Frontal cortex (tissue), 3 donors: ENCODE measurements at regions not wholly inside any gene's neighbourhood (a gene's known extent, or its start where the extent isn't known, plus 50 kb on each side); places are given as distances from the start of the nearest gene placed in this dataset.
"Not testable (repeated sequence)": the region's sequence is repeated elsewhere in the genome, so short reads cannot be mapped to it uniquely, and the experiment has no call there.

Experiments
- DNase-seq, 2 donors: peaks; one replicate each; pipeline ENCODE4 v3.0.0; 2012; ENCODE audit warnings: low spot score in 2 of 2
- FAIRE-seq: peaks from 2 replicates; lab custom pipeline; 2012; peaks lifted over from hg19 to GRCh38; lab: Jason Lieb, UNC
- donor health status: control.
- donor health status: control.
- donor health status: control.

DNA sequence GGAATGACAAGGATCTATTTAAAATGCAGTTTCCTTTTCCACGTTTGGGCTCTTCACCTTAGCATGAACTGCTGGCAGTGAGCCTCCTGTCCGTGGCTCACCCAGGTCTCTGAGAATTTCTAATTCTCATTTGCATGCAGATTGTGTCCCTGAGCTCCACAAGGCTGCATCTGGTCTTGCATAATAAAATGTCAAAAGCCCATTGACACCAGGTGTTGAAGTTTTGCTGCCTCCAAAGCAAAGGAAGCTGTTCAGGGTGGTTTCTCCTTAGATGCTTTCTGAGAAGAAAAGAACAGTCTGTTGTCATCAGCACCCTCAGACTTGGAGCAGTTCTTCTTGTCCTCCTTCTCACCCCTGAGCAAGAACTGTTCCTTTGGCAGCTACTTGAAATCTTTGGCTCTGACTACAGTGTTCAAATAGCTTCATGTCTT, 433.1 kb upstream of the KAZN start:
- FAIRE-seq (no peak), DNase-seq (no peak)

GRCh38 chr1:14167884-14168283, 430.6 kb upstream of the KAZN start:
- FAIRE-seq (no peak), DNase-seq (no peak)

DNA sequence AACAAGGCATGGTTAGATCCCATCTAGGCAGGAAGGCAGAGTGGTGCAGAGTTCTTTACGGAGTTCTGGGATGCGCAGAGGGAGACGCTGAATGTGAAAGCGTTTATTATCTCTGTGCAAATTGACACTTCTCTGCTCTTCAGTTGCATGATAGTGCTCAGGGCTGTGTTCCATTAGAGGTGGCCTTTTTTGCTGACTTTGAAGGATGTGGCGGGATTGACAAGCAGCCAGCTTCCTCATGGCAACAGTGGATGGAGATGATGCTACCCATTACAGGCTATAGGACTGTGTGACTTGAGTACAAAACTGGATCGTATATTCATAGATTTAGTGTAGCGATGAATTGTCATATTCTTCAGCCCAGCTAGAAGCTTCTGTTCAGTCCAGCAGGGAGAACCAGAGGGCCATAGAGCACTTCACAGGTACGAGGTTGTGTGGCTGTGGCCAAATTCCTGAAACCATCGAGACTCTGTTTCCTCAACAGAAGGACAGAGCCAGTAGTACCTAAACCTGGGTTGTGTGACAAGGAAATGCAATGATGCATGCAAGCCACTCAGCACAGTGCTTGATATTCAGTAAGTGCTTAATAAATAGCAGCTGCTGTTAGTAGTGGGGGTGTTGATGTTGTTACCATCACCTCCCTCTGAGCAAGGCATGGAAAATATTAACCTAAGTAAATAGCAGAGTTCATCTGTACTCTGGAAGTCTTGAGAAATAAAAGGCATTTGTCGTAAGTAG, 430.0 kb upstream of the KAZN start:
- DNase-seq (no peak), FAIRE-seq (no peak)

DNA sequence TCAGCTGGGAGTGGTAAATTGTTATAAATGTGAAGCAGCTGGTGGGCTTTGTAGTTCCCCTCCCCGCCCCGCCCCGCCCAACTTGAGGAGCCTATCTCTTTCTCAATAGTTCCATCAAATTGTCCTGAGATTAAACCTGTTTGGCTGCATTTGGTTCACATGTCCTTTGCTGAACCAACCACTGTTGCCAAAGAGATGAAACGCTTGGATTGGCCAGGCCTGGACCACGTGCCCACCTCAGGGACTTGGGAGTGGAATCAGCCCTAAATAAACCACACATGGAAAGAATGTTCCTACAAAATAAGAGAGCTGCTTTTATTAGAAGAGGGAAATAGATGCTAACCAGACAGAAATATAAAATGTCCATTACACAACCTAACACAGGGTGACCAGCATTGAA, 424.9 kb upstream of the KAZN start:
- FAIRE-seq (no peak), DNase-seq (no peak)

DNA sequence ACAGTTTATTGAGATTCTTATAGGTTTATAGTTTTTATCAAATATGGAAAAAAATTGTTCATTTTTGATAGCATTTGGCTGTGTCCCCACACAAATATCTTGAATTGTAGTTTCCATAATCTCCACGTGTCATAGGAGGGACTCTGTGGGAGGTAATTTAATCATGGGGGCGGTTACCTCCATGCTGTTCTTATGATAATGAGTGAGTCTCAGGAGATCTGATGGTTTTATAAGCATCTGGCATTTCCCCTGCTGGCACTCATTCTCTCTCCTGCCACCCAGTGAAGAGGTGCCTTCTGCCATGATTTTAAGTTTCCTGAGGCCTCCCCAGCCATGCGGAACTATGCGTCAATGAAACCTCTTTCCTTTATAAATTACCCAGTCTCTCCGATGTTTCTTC, 420.6 kb upstream of the KAZN start:
- not testable (repeated sequence) for FAIRE-seq, DNase-seq

- FAIRE-seq: no peak
- no peak for DNase-seq
These were observed 417.7 kb upstream of the KAZN start for GRCh38 chr1:14180738-14181137.

- DNase-seq: no peak
- no peak for FAIRE-seq
These were observed 417.2 kb upstream of the KAZN start for GRCh38 chr1:14181191-14181795.

- FAIRE-seq (no peak), DNase-seq (no peak)
These were observed 415.6 kb upstream of the KAZN start for GRCh38 chr1:14182856-14183255.

DNA sequence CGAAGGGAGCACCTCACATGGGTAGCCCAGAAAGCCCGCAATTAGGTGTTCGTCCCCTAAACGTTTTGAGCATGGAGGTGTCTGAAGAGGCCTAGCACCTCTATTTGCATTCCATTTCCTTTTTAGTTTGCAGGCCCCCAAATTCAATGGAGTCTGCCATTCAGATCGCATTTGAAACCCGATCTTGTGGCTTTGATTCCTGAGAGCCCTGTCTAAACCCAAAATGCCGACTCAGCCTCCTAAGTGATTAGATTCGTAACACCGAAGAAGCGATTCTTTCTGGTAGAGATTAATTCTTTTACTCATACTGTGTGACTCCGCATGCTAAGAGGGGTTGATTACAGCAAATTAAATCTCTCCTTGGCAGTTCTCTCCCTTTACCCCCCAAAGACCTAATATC, 415.2 kb upstream of the KAZN start:
- DNase-seq (no peak), FAIRE-seq (no peak)

DNA sequence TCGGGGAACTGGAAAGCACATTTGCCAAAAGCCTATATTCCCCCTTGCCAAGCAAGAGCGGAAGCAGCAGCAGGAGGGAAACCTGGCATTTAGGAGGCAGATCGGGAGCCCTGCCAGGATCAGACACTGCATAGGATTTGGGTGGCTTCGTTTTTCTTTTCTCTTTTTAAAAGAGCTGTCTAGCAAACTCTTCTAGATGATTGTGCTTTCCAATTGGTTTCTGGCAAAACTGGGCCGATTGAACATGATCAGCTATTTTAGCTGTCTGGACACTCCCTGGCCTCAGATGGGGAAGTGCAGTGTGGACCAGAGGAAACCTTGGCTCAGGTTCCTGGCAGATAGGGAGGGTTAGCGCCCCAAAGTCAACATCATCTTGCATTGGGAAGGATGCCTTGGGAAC, 414.0 kb upstream of the KAZN start:
- DNase-seq (no peak), FAIRE-seq (no peak)

DNA sequence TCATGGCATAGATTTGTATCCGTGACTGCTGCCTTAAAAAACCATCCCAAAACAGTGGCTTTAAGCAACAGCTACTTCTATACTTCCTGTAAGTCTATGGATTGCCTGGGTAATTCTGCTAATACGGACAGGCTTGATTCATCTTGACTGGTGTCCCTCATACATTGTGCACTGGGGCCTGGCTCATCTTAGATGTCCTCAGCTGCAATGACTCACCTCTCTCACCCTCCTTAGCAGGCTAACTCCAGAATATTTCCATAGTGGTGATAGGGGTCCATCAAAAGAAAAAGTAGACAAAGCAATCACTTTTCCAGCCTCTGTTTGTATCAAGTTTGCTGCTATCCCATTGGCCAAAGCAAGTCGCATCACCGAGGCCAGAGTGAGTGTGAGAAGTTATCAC, 409.1 kb upstream of the KAZN start:
- FAIRE-seq (no peak), DNase-seq (no peak)

GRCh38 chr1:14190508-14190907, 408.0 kb upstream of the KAZN start:
- DNase-seq: no peak
- FAIRE-seq: no peak

- no peak for FAIRE-seq
- DNase-seq: no peak
These were observed 404.0 kb upstream of the KAZN start for GRCh38 chr1:14194511-14194910.

DNA sequence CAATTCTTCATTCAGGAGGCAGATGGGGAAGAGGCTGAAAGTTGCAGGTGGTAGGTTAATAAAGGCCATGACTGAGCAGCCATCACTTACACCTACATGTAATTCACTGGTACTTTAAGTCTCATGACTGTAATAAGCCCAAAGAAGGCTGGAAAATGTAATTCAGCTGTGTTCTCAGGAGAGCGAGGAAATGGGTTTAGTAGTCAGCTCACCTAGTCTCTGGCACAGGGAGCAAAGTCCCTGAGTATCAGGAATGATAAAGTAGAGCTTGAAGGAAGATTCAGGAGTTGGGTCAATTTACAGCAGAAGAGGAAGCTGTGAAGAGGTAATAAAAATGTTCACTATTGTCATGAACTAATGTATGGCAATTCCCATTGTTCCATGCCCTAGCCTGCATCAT, 393.4 kb upstream of the KAZN start:
- DNase-seq (no peak), FAIRE-seq (no peak)

- FAIRE-seq (no peak), DNase-seq (no peak)
These were observed 383.3 kb upstream of the KAZN start for GRCh38 chr1:14215151-14215550.

- no peak for DNase-seq
- peak; percentile 51 for FAIRE-seq
These were observed 381.1 kb upstream of the KAZN start for GRCh38 chr1:14217384-14217783.

DNA sequence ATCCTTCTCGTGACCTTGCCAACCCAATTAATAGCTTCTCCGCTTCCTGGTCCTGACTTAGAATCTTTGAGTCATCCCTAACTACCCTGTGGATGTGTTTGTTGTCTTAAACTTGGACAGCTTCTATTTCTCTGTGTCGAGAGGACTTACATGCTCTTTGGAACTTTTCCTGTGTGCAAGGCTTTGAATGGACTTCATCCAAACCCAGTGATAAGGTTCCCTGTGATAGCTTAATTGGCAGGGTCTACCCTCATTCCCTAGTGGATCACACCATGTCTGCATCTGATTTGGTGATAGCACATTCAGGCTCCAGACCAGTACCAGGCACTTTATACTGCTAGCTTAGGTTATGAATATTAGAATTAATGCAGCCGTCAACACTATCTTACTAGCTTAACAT, 378.2 kb upstream of the KAZN start:
- FAIRE-seq (no peak), DNase-seq (no peak)

DNA sequence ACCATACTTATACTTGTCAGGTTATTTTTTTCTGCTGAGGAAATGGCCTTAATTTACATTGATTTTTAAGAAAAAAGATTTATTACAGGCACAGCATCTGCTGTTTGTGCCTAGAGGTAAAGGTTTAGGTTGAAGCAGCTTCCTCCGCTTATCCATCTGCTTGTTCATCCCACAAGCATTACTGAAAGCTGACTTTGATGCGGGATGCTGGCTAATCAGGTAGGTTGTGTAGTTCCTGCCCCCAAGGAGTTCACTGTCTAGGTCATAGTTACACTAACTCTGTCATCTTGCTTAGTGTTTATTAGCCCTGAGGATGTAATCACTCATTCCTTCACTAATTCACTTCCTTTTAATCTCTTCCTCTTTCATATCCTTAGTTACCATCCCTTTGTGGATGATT, 377.7 kb upstream of the KAZN start:
- FAIRE-seq: no peak
- DNase-seq: no peak

GRCh38 chr1:14222086-14222485, 376.4 kb upstream of the KAZN start:
- DNase-seq: no peak
- no peak for FAIRE-seq

- no peak for FAIRE-seq
- no peak for DNase-seq
These were observed 369.8 kb upstream of the KAZN start for GRCh38 chr1:14228677-14229076.

DNA sequence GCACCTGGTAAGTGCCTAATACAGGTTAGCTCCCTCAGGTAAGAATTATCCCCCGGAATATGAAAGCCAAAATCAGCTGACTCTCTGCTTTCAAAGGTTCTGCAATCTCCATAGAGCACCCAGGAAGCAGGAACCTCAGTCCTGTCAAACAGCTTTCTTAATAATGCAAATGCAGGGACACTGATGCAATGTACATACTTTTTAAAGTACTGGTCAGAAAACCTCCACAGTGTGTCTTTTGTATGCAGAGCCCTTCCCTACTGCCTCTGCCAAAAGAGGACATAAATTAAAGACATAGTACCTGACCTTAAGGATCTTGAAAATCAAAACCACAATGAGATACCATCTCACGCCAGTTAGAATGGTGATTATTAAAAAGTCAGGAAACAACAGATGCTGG, 365.0 kb upstream of the KAZN start:
- FAIRE-seq (no peak), DNase-seq (no peak)

DNA sequence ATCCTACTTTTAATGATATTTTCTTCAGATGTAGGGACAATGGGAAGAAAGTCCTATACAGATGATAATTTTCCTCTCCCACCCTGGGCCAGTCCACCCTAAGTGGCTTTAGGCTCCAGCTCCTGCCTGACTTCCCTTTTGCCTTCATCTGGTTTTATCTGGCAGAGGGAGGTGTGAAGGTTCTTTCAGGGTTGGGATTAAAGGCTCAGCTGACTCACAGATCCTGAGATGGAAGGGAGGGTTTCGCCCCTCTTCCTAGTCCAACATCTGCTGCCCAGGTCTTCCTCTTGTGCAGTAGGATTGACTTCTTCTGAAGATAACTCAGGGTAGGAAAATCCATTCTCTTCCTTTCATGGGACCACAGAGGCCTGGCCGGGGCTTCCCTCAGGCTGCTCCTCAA, 362.4 kb upstream of the KAZN start:
- FAIRE-seq (no peak), DNase-seq (no peak)
